WTC11 (cell line): ENCODE measurements at regions not wholly inside any gene's neighbourhood (a gene's known extent, or its start where the extent isn't known, plus 50 kb on each side); places are given as distances from the start of the nearest gene placed in this dataset.

Source experiments
- ATAC-seq: fragments of 200-7000 bp; cut with Tn5 transposase; 2 replicates; pipeline ENCODE4 v1.10.0; 2021; ENCODE audit warnings: mild to moderate bottlenecking, moderate library complexity
- CTCF ChIA-PET: fragments of 300-600 bp; sonication (Branson Sonifier 250); formaldehyde crosslinking; loops from one replicate; lab custom pipeline; 2021; ENCODE audit warnings: antibody characterized with exemption; lab: Charles Lee
- POLR2A ChIA-PET: fragments of 350-600 bp; sonication (Branson Sonifier 250); formaldehyde crosslinking; loops from one replicate; lab custom pipeline; 2021; ENCODE audit warnings: antibody characterized with exemption; lab: Charles Lee
- DNase-seq: peaks from one replicate; pipeline ENCODE4 v3.0.0; 2021; ENCODE audit warnings: low spot score
- H3K27ac Mint-ChIP-seq: 2 replicates; pipeline ENCODE4 v1.8.0; 2021; ENCODE audit warnings: mixed read lengths
- H3K27me3 Mint-ChIP-seq: 2 replicates; pipeline ENCODE4 v1.8.0; 2021; ENCODE audit warnings: low read depth, mild to moderate bottlenecking, moderate library complexity, mixed read lengths
- H3K36me3 Mint-ChIP-seq: 2 replicates; pipeline ENCODE4 v1.8.0; 2021; ENCODE audit warnings: mixed read lengths
- H3K4me1 Mint-ChIP-seq: 2 replicates; pipeline ENCODE4 v1.8.0; 2022; ENCODE audit warnings: mixed read lengths
- H3K4me3 Mint-ChIP-seq: 2 replicates; pipeline ENCODE4 v1.8.0; 2021; ENCODE audit warnings: mild to moderate bottlenecking, moderate library complexity, mixed read lengths
- H3K9me3 Mint-ChIP-seq: 2 replicates; pipeline ENCODE4 v1.8.0; 2021; ENCODE audit warnings: mixed read lengths
- CBFB ChIP-seq: sonication (generic); formaldehyde crosslinking; IDR thresholded peaks from 2 replicates; pipeline ENCODE4 v1.8.1; 2022; ENCODE audit warnings: mild to moderate bottlenecking, low read depth, missing genetic modification reagents
- E2F5 ChIP-seq: sonication (generic); formaldehyde crosslinking; IDR thresholded peaks from 2 replicates; pipeline ENCODE4 v1.8.1; 2022; ENCODE audit warnings: mild to moderate bottlenecking, moderate library complexity, missing genetic modification reagents
- ELF4 ChIP-seq: sonication (generic); formaldehyde crosslinking; IDR thresholded peaks from 2 replicates; pipeline ENCODE4 v1.8.1; 2022; ENCODE audit warnings: low read depth, mild to moderate bottlenecking, moderate library complexity, missing genetic modification reagents
- EMX1 ChIP-seq: fragments of 250-450 bp; sonication (Bioruptor Pico); IDR thresholded peaks from 2 replicates; pipeline ENCODE4 v1.8.0; 2021; ENCODE audit warnings: mild to moderate bottlenecking
- ERG ChIP-seq: fragments of 250-450 bp; sonication (Bioruptor Pico); IDR thresholded peaks from 2 replicates; pipeline ENCODE4 v1.8.0; 2021; ENCODE audit warnings: mild to moderate bottlenecking
- HMGA2 ChIP-seq: fragments of 250-450 bp; sonication (Bioruptor Pico); IDR thresholded peaks from 2 replicates; pipeline ENCODE4 v1.4.0; 2021; ENCODE audit warnings: mild to moderate bottlenecking, moderate library complexity
- IRF1 ChIP-seq: sonication (generic); formaldehyde crosslinking; IDR thresholded peaks from 2 replicates; pipeline ENCODE4 v1.8.0; 2023; ENCODE audit warnings: missing genetic modification reagents
- IRF2 ChIP-seq: sonication (generic); formaldehyde crosslinking; IDR thresholded peaks from 2 replicates; pipeline ENCODE4 v1.8.0; 2022; ENCODE audit warnings: low read depth, missing genetic modification reagents, borderline replicate concordance
- NFE2L1 ChIP-seq: sonication (generic); formaldehyde crosslinking; IDR thresholded peaks from 2 replicates; pipeline ENCODE4 v1.8.1; 2023; ENCODE audit warnings: missing genetic modification reagents
- OVOL2 ChIP-seq: fragments of 250-450 bp; sonication (Bioruptor Pico); IDR thresholded peaks from 2 replicates; pipeline ENCODE4 v1.9.0; 2021; ENCODE audit warnings: mild to moderate bottlenecking, borderline replicate concordance
- PRRX2 ChIP-seq: fragments of 250-450 bp; sonication (Bioruptor Pico); IDR thresholded peaks from 2 replicates; pipeline ENCODE4 v1.8.0; 2021; ENCODE audit warnings: mild to moderate bottlenecking
- RORB ChIP-seq: fragments of 250-450 bp; sonication (Bioruptor Pico); IDR thresholded peaks from 2 replicates; pipeline ENCODE4 v1.9.0; 2021; ENCODE audit warnings: mild to moderate bottlenecking
- ZNF263 ChIP-seq: sonication (generic); formaldehyde crosslinking; IDR thresholded peaks from 2 replicates; pipeline ENCODE4 v1.8.1; 2022; ENCODE audit warnings: low read depth, mild to moderate bottlenecking, moderate library complexity, missing genetic modification reagents
- ZNF317 ChIP-seq: sonication (generic); formaldehyde crosslinking; IDR thresholded peaks from 2 replicates; pipeline ENCODE4 v1.8.1; 2023; ENCODE audit warnings: low read depth, mild to moderate bottlenecking, moderate library complexity, missing genetic modification reagents, borderline replicate concordance
- ZNF532 ChIP-seq: fragments of 250-450 bp; sonication (Bioruptor Pico); IDR thresholded peaks from 2 replicates; pipeline ENCODE4 v1.9.0; 2021; ENCODE audit warnings: mild to moderate bottlenecking, borderline replicate concordance
- ZNF671 ChIP-seq: fragments of 250-450 bp; sonication (Bioruptor Pico); IDR thresholded peaks from 2 replicates; pipeline ENCODE4 v1.8.0; 2021; ENCODE audit warnings: mild to moderate bottlenecking
- TF ChIP-seq, protein P1 (sequence below): fragments of 200-600 bp; IDR thresholded peaks from 2 replicates; pipeline ENCODE4 v1.8.0; 2022; ENCODE audit warnings: antibody characterized with exemption
- TF ChIP-seq, protein P2 (sequence below): sonication (generic); formaldehyde crosslinking; conservative IDR thresholded peaks from 2 replicates; pipeline ENCODE4 v1.8.1; 2023; ENCODE audit warnings: mild to moderate bottlenecking, low read depth, missing genetic modification reagents, moderate library complexity

DNA sequence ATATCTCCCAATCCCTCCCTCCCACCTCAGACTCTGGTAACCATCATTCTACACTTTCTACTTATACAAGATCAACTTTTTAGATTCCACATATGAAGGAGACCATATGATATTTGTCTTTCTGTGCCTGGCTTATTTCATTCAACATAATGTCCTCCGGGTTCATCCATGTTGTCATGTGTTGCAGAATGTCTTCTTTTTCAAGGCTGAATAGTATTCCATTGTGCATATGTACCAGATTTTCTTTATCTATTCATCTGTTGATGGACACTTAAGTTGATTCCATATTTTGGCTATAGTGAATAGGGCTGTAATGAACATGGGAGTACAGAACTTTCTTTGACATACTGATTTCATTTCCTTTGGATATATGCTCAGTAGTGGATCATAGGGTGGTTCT lies 78.9 kb upstream of the MAP1B start:
- no peak overlapping the region for H3K27ac Mint-ChIP-seq
- H3K27me3 Mint-ChIP-seq = no peaks in the 10 kb centered on the region
- peaks cover 4% of the 10 kb centered on the region for H3K9me3 Mint-ChIP-seq
- DNase-seq (no peak), ATAC-seq (no peak)
- POLR2A ChIA-PET = no interaction called here
- TF ChIP-seq EMX1 (CRISPR knock-in tag) (no peak), CBFB (CRISPR knock-in tag) (no peak), IRF1 (CRISPR knock-in tag) (no peak), ZNF671 (CRISPR knock-in tag) (no peak), HMGA2 (CRISPR knock-in tag) (no peak)
- no peak overlapping the region for H3K4me3 Mint-ChIP-seq
- H3K4me1 Mint-ChIP-seq = peaks cover 18% of the 10 kb centered on the region
- CTCF ChIA-PET = no interaction called here
- no peaks in the 10 kb centered on the region for H3K36me3 Mint-ChIP-seq

- no peak overlapping the region for H3K27ac Mint-ChIP-seq
- POLR2A ChIA-PET = no interaction called here
- no peaks in the 10 kb centered on the region for H3K36me3 Mint-ChIP-seq
- H3K4me1 Mint-ChIP-seq = peaks cover 29% of the 10 kb centered on the region
- CTCF ChIA-PET = interaction anchor here (1.2 kb wide), 1 partner anchor 10 kb away, joined by 4 read pairs; no protein-coding TSS in a partner anchor
- ATAC-seq (no peak), DNase-seq (no peak)
- H3K9me3 Mint-ChIP-seq = peaks cover 4% of the 10 kb centered on the region
- no peak for TF ChIP-seq ZNF532
- TF ChIP-seq ZNF263 (CRISPR knock-in tag) = no peak
- TF ChIP-seq ERG (CRISPR knock-in tag) = no peak
- TF ChIP-seq OVOL2 (CRISPR knock-in tag) = no peak
- no peak for TF ChIP-seq NFE2L1 (CRISPR knock-in tag)
- H3K27me3 Mint-ChIP-seq = no peaks in the 10 kb centered on the region; the same call in 1 of the 2 replicates
- no peak overlapping the region for H3K4me3 Mint-ChIP-seq
Measured at GRCh38 chr5:72030237-72030636, 77.0 kb upstream of the MAP1B start.

DNA sequence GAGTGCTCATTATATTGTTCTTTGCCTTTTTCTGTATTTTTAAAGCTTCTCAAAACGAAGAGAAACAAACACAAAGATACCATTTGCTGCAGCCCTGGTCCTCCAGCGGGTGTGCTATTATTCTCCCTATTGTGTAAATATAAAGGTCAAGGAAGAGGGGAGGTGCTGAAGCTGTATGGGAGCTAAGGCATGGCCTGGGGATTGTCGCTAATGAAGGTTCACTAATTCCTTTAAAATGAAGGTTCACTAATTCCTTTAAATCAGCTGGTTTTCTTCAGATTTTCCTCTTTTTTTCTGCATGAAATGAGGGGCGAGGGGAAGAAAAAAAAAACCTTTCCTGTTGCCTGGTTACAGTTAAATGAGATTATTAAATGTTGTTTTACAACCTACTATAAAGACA lies 74.5 kb upstream of the MAP1B start:
- Mint-ChIP-seq H3K27me3 (no peaks in the 10 kb centered on the region; the same call in 1 of the 2 replicates), H3K27ac (no peak overlapping the region), H3K9me3 (peaks cover 4% of the 10 kb centered on the region), H3K36me3 (no peaks in the 10 kb centered on the region), H3K4me3 (no peak overlapping the region), H3K4me1 (peaks cover 54% of the 10 kb centered on the region)
- TF ChIP-seq ELF4 (no peak), PRRX2 (CRISPR knock-in tag) (no peak), OVOL2 (CRISPR knock-in tag) (no peak), ZNF317 (CRISPR knock-in tag) (no peak)
- CTCF ChIA-PET = interaction anchor here (0.7 kb wide), 1 partner anchor 14 kb away, joined by 4 read pairs; no protein-coding TSS in a partner anchor
- DNase-seq (no peak), ATAC-seq (peak; percentile 82)
- POLR2A ChIA-PET = interaction anchor here (0.9 kb wide), 1 partner anchor 47 kb away, joined by 3 read pairs; no protein-coding TSS in a partner anchor

DNA sequence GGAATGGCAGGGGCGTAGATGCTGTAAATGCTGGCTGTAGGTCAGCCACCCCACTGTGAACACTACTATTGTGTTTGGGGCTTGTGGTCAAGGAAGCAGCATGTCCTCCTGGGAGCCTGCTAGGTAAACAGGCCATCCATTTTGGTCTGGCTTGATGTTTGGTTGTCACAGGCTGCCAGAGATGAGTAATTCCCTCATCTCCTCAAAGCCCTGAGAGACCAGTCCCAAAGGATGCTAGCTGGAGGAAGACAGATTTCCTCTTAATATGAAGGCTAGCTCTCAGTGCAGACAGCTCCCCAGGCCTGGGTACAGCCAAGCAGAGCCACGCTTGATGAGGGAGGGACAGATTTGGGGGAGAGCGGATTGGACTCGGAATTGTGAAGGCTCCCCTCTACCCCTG lies 72.5 kb upstream of the MAP1B start:
- CTCF ChIA-PET = no interaction called here
- TF ChIP-seq, protein P1, sequence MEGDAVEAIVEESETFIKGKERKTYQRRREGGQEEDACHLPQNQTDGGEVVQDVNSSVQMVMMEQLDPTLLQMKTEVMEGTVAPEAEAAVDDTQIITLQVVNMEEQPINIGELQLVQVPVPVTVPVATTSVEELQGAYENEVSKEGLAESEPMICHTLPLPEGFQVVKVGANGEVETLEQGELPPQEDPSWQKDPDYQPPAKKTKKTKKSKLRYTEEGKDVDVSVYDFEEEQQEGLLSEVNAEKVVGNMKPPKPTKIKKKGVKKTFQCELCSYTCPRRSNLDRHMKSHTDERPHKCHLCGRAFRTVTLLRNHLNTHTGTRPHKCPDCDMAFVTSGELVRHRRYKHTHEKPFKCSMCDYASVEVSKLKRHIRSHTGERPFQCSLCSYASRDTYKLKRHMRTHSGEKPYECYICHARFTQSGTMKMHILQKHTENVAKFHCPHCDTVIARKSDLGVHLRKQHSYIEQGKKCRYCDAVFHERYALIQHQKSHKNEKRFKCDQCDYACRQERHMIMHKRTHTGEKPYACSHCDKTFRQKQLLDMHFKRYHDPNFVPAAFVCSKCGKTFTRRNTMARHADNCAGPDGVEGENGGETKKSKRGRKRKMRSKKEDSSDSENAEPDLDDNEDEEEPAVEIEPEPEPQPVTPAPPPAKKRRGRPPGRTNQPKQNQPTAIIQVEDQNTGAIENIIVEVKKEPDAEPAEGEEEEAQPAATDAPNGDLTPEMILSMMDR = no peak
- no peak for TF ChIP-seq E2F5 (CRISPR knock-in tag)
- no peak for TF ChIP-seq IRF2
- TF ChIP-seq RORB (CRISPR knock-in tag) = no peak
- TF ChIP-seq, protein P2, sequence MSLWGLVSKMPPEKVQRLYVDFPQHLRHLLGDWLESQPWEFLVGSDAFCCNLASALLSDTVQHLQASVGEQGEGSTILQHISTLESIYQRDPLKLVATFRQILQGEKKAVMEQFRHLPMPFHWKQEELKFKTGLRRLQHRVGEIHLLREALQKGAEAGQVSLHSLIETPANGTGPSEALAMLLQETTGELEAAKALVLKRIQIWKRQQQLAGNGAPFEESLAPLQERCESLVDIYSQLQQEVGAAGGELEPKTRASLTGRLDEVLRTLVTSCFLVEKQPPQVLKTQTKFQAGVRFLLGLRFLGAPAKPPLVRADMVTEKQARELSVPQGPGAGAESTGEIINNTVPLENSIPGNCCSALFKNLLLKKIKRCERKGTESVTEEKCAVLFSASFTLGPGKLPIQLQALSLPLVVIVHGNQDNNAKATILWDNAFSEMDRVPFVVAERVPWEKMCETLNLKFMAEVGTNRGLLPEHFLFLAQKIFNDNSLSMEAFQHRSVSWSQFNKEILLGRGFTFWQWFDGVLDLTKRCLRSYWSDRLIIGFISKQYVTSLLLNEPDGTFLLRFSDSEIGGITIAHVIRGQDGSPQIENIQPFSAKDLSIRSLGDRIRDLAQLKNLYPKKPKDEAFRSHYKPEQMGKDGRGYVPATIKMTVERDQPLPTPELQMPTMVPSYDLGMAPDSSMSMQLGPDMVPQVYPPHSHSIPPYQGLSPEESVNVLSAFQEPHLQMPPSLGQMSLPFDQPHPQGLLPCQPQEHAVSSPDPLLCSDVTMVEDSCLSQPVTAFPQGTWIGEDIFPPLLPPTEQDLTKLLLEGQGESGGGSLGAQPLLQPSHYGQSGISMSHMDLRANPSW = no peak
- TF ChIP-seq HMGA2 (CRISPR knock-in tag) = no peak

More for the DNA sequence above, 72.5 kb upstream of the MAP1B start:
- Mint-ChIP-seq H3K36me3 (no peaks in the 10 kb centered on the region), H3K4me3 (no peak overlapping the region), H3K27me3 (no peaks in the 10 kb centered on the region; the same call in 1 of the 2 replicates), H3K4me1 (peaks cover 60% of the 10 kb centered on the region), H3K9me3 (no peaks in the 10 kb centered on the region), H3K27ac (no peak overlapping the region)
- ATAC-seq (0 out of 2 replicates have a peak, but pooled peaks have one; percentile 10), DNase-seq (no peak)
- POLR2A ChIA-PET = interaction anchor here (1.0 kb wide), 1 partner anchor 16 kb away, joined by 3 read pairs; no protein-coding TSS in a partner anchor
